Smooth muscle cell (in vitro differentiated cells): ENCODE measurements at regions not wholly inside any gene's neighbourhood (a gene's known extent, or its start where the extent isn't known, plus 50 kb on each side); places are given as distances from the start of the nearest gene placed in this dataset.

Source experiments
- DNase-seq: peaks from one replicate; lab custom pipeline; 2025; ENCODE audit not compliant: unreplicated experiment; lab: John Stamatoyannopoulos, UW
- H2AFZ ChIP-seq: fragments of 200-600 bp; sonication (generic); 2 replicates; pipeline ENCODE4 v1.6.0; 2016; ENCODE audit warnings: antibody characterized with exemption, low read depth, mild to moderate bottlenecking
- H3F3A ChIP-seq: fragments of 200-600 bp; sonication (generic); 2 replicates; pipeline ENCODE4 v1.6.0; 2017; ENCODE audit warnings: antibody characterized with exemption, low read depth
- H3K27ac ChIP-seq: fragments of 200-600 bp; sonication (generic); 2 replicates; pipeline ENCODE4 v1.5.1; 2016; ENCODE audit warnings: low read depth, mild to moderate bottlenecking
- H3K27me3 ChIP-seq: fragments of 200-600 bp; sonication (generic); 2 replicates; pipeline ENCODE4 v1.6.1; 2016; ENCODE audit warnings: low read depth, mild to moderate bottlenecking
- H3K36me3 ChIP-seq: fragments of 200-600 bp; sonication (generic); 2 replicates; pipeline ENCODE4 v1.5.1; 2016; ENCODE audit warnings: low read depth
- H3K4me1 ChIP-seq: fragments of 200-600 bp; sonication (generic); 2 replicates; pipeline ENCODE4 v1.5.1; 2016; ENCODE audit warnings: low read depth
- H3K4me2 ChIP-seq: fragments of 200-600 bp; sonication (generic); 2 replicates; pipeline ENCODE4 v1.6.0; 2016; ENCODE audit warnings: mild to moderate bottlenecking
- H3K4me3 ChIP-seq: fragments of 200-600 bp; sonication (generic); 2 replicates; pipeline ENCODE4 v1.5.1; 2016; ENCODE audit warnings: mild to moderate bottlenecking
- H3K79me2 ChIP-seq: fragments of 200-600 bp; sonication (generic); 2 replicates; pipeline ENCODE4 v1.6.0; 2016; ENCODE audit warnings: low read depth, mild to moderate bottlenecking
- H3K9ac ChIP-seq: fragments of 200-600 bp; sonication (generic); 2 replicates; pipeline ENCODE4 v1.6.0; 2016; ENCODE audit warnings: low read depth
- H3K9me3 ChIP-seq: fragments of 200-600 bp; sonication (generic); replicated peaks from 2 replicates; pipeline ENCODE4 v1.5.1; 2016; ENCODE audit warnings: low read depth
- H4K20me1 ChIP-seq: fragments of 200-600 bp; sonication (generic); 2 replicates; pipeline ENCODE4 v1.6.0; 2016; ENCODE audit warnings: low read depth
- CTCF ChIP-seq: fragments of 200-600 bp; sonication (generic); IDR thresholded peaks from 2 replicates; pipeline ENCODE4 v1.5.1; 2017; ENCODE audit warnings: borderline replicate concordance, mild to moderate bottlenecking, antibody characterized with exemption; ENCODE audit not compliant: insufficient read depth, poor library complexity, severe bottlenecking
- WGBS: methylation state at CpG from one replicate; pipeline ENCODE4 v1.1.7; 2016; ENCODE audit warnings: low lambda C conversion rate; 5-methylcytosine and 5-hydroxymethylcytosine counted together

GRCh38 chr15:68510558-68510957 is 68.2 kb upstream of the CORO2B start:
- Histone ChIP-seq H3K9me3 (no peaks in the 10 kb centered on the region), H3K27ac (no peak overlapping the region), H3K4me2 (no peak overlapping the region), H3K4me1 (no peaks in the 10 kb centered on the region), H3K36me3 (no peaks in the 10 kb centered on the region), H3F3A (no peaks in the 10 kb centered on the region), H2AFZ (no peak overlapping the region), H3K79me2 (no peaks in the 10 kb centered on the region), H3K27me3 (no peaks in the 10 kb centered on the region), H3K9ac (no peak overlapping the region), H4K20me1 (no peaks in the 10 kb centered on the region), H3K4me3 (no peak overlapping the region)
- DNase-seq, result no peak
- WGBS, result 80% methylated on average over 2 of the region's 2 CpGs
- no peak for TF ChIP-seq CTCF

- H2AFZ ChIP-seq, result no peak overlapping the region
- 86% methylated on average over 12 of the region's 12 CpGs for WGBS
- no peak overlapping the region for H3K27ac ChIP-seq
- H3F3A ChIP-seq, result no peaks in the 10 kb centered on the region
- H3K9ac ChIP-seq, result no peak overlapping the region
- no peaks in the 10 kb centered on the region for H4K20me1 ChIP-seq
- no peaks in the 10 kb centered on the region for H3K79me2 ChIP-seq
- no peak for DNase-seq
- TF ChIP-seq CTCF, result no peak
- H3K4me3 ChIP-seq, result no peak overlapping the region
- H3K4me2 ChIP-seq, result no peak overlapping the region
- no peaks in the 10 kb centered on the region for H3K4me1 ChIP-seq
- no peaks in the 10 kb centered on the region for H3K36me3 ChIP-seq
- no peaks in the 10 kb centered on the region for H3K27me3 ChIP-seq
- no peaks in the 10 kb centered on the region for H3K9me3 ChIP-seq
Measured at GRCh38 chr15:68511073-68511991, 67.5 kb upstream of the CORO2B start.

GRCh38 chr15:68512052-68512451 is 66.7 kb upstream of the CORO2B start:
- H3K4me2 ChIP-seq, result no peak overlapping the region
- no peak overlapping the region for H3K27ac ChIP-seq
- no peak overlapping the region for H3K9ac ChIP-seq

More at GRCh38 chr15:68512052-68512451, 66.7 kb upstream of the CORO2B start:
- H3F3A ChIP-seq, result no peaks in the 10 kb centered on the region
- H4K20me1 ChIP-seq, result no peaks in the 10 kb centered on the region
- H3K36me3 ChIP-seq, result no peaks in the 10 kb centered on the region
- no peak overlapping the region for H3K4me3 ChIP-seq
- WGBS, result 90% methylated on average over 7 of the region's 7 CpGs
- no peak for DNase-seq
- H3K9me3 ChIP-seq, result no peaks in the 10 kb centered on the region
- no peaks in the 10 kb centered on the region for H3K79me2 ChIP-seq
- no peak overlapping the region for H2AFZ ChIP-seq
- no peak for TF ChIP-seq CTCF
- H3K4me1 ChIP-seq, result peaks cover 2% of the 10 kb centered on the region
- H3K27me3 ChIP-seq, result no peaks in the 10 kb centered on the region
